Bone marrow (tissue), 2 donors: ENCODE measurements at regions not wholly inside any gene's neighbourhood (a gene's known extent, or its start where the extent isn't known, plus 50 kb on each side); places are given as distances from the start of the nearest gene placed in this dataset.

Experiments
- DNase-seq, 2 donors: peaks; one replicate each; lab custom pipeline; 2025; lab: John Stamatoyannopoulos, UW

GRCh38 chr2:5067816-5068215, 624.4 kb upstream of the SOX11 start:
- no peak for DNase-seq

GRCh38 chr2:5070257-5070656, 621.9 kb upstream of the SOX11 start:
- DNase-seq = no peak

- no peak for DNase-seq
These were observed 617.5 kb upstream of the SOX11 start for GRCh38 chr2:5074733-5075132.

GRCh38 chr2:5076599-5076998, 615.6 kb upstream of the SOX11 start:
- no peak for DNase-seq

- DNase-seq = no peak
These were observed 614.6 kb upstream of the SOX11 start for GRCh38 chr2:5077479-5078089.

GRCh38 chr2:5083402-5083801, 608.8 kb upstream of the SOX11 start:
- DNase-seq = no peak

- DNase-seq = no peak
These were observed 602.8 kb upstream of the SOX11 start for GRCh38 chr2:5089409-5089808.

GRCh38 chr2:5093056-5093455, 599.1 kb upstream of the SOX11 start:
- DNase-seq = no peak

- DNase-seq = no peak
These were observed 598.7 kb upstream of the SOX11 start for GRCh38 chr2:5093518-5093917.

GRCh38 chr2:5094192-5094591, 598.0 kb upstream of the SOX11 start:
- DNase-seq = no peak

- no peak for DNase-seq
These were observed 593.9 kb upstream of the SOX11 start for GRCh38 chr2:5098286-5098685.

- no peak for DNase-seq
These were observed 589.4 kb upstream of the SOX11 start for GRCh38 chr2:5102823-5103222.

GRCh38 chr2:5111581-5111980, 580.6 kb upstream of the SOX11 start:
- DNase-seq = no peak

- no peak for DNase-seq
These were observed 573.1 kb upstream of the SOX11 start for GRCh38 chr2:5119046-5119445.

GRCh38 chr2:5121121-5121520, 571.1 kb upstream of the SOX11 start:
- DNase-seq = no peak

GRCh38 chr2:5121642-5122041, 570.5 kb upstream of the SOX11 start:
- DNase-seq = no peak

GRCh38 chr2:5123582-5124196, 568.5 kb upstream of the SOX11 start:
- no peak for DNase-seq

- DNase-seq = no peak
These were observed 567.0 kb upstream of the SOX11 start for GRCh38 chr2:5125017-5125730.

GRCh38 chr2:5132281-5132680, 559.9 kb upstream of the SOX11 start:
- DNase-seq = no peak

GRCh38 chr2:5140347-5140746, 551.8 kb upstream of the SOX11 start:
- no peak for DNase-seq

GRCh38 chr2:5144159-5144558, 548.0 kb upstream of the SOX11 start:
- no peak for DNase-seq

GRCh38 chr2:5145053-5145452, 547.1 kb upstream of the SOX11 start:
- DNase-seq = no peak

- DNase-seq = no peak
These were observed 546.4 kb upstream of the SOX11 start for GRCh38 chr2:5145801-5146200.
